ENCODE measurements at regions not wholly inside any gene's neighbourhood (a gene's known extent, or its start where the extent isn't known, plus 50 kb on each side); places are given as distances from the start of the nearest gene placed in this dataset.
A peak's percentile ranks its signal among the peaks of the same experiment; 100 is the strongest.

DNA sequence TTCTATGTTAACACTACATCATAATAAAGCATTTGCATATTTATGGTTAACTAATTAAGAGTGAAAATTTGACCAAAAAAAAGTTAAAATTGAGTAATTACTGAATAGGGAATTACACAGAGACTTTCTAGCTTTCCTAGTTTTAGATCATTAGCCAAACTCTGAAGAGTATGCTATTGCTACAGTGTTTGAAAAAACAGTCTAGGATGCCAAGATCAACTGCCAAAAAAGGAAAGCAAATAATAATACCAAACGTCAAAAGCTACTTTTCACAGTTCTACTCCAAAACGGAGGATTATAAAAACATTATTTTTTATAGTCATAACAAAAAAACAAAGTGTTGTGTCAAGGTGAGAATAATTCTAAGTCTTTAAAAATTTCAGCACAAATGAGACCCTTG, 359.8 kb upstream of the CTSO start:
- H3K27ac ChIP-seq: no peak overlapping the region
- TF ChIP-seq, protein P1, sequence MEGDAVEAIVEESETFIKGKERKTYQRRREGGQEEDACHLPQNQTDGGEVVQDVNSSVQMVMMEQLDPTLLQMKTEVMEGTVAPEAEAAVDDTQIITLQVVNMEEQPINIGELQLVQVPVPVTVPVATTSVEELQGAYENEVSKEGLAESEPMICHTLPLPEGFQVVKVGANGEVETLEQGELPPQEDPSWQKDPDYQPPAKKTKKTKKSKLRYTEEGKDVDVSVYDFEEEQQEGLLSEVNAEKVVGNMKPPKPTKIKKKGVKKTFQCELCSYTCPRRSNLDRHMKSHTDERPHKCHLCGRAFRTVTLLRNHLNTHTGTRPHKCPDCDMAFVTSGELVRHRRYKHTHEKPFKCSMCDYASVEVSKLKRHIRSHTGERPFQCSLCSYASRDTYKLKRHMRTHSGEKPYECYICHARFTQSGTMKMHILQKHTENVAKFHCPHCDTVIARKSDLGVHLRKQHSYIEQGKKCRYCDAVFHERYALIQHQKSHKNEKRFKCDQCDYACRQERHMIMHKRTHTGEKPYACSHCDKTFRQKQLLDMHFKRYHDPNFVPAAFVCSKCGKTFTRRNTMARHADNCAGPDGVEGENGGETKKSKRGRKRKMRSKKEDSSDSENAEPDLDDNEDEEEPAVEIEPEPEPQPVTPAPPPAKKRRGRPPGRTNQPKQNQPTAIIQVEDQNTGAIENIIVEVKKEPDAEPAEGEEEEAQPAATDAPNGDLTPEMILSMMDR (conservative IDR thresholded peaks at IDR 0.05): no peak

DNA sequence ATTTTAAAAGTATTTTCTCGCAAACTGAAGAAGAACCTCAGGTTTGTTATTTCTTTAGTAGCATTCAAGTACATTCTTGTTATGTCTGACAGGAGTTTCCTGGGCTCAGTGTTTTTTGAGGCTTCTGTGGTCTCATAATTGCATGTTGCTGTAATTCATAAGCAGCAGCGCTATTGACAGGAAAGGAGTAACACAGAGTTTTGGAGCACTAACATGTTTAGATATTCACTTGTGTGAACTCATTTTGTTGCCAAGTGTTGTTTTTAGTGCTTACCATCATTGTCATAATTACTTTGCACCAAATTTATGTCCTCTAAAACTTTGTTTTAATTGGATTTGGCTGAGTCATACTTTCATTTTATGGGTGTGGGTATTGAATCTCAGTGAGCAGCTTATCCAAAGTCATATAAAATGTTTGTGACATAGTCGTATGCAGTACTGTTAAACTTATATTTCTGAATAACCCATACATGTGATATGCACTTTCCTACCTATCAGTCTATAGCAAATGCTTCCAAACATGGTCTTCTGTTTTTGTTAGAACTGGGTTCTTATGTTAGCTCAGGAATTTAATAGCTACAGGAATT, 358.7 kb upstream of the CTSO start:
- TF ChIP-seq, protein P1 (conservative IDR thresholded peaks at IDR 0.05): no peak
- H3K27ac ChIP-seq: no peak overlapping the region

DNA sequence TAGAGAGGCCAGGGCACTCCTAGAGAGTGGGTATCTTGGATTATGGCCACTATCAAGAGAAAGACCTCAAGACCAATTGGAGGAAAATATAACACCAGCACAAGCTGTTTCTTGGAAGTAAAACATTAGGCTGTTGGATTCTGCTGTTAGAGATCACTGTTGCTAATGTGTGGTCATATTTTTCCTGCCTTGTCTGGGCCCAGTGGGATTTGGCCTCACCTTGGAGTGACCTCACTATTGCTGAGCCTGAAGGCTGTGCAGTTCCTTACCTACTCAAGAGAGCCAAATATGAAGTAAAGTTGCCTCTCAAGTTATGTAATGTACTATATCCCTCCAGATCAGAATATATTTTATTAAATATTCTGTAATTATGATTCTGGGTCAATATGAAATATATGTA, 355.4 kb upstream of the CTSO start:
- TF ChIP-seq, protein P1 (conservative IDR thresholded peaks at IDR 0.05): no peak

DNA sequence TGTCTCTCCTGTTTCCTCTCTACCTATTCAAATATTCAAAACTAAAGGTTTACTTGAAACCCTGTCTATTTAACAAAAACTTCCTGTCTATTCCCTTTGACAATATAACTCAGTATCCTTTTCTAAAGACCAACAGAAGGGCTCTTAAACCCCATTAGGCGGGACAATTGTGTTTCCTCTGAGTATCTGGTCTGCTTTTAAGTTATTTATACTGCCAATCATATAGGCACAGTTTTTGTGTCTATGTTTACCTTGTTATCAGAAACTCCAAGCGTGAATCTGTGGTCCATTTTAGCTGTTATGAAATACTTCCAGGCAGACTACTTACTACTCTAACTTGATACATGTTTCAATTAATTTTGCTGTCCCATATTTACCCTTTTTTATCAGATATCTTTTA, 350.0 kb upstream of the CTSO start:
- TF ChIP-seq, protein P1 (conservative IDR thresholded peaks at IDR 0.05): no peak
- H3K27ac ChIP-seq: no peak overlapping the region

More for the DNA sequence above, 355.4 kb upstream of the CTSO start:
- H3K27ac ChIP-seq: no peak overlapping the region

DNA sequence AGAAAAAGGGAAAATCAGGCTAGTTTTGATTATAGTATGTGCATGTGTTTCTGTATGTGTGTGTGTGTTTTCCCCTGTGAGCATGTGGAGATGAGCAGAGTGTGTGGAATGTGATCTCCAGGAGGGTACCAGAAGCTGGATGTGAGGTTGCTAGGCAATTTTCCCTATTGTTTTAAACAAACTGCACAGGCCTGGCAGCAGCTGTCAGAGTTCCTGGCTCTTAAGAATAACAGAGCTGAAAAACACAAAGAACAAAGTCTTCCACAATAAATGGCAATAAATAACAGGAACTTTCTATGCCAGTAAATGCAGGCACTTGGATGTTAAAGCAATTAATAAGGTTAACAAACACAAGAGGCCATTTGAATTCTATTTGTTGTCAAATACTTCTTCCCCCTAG, 344.6 kb upstream of the CTSO start:
- no peak overlapping the region for H3K27ac ChIP-seq
- TF ChIP-seq, protein P1 (conservative IDR thresholded peaks at IDR 0.05): no peak

DNA sequence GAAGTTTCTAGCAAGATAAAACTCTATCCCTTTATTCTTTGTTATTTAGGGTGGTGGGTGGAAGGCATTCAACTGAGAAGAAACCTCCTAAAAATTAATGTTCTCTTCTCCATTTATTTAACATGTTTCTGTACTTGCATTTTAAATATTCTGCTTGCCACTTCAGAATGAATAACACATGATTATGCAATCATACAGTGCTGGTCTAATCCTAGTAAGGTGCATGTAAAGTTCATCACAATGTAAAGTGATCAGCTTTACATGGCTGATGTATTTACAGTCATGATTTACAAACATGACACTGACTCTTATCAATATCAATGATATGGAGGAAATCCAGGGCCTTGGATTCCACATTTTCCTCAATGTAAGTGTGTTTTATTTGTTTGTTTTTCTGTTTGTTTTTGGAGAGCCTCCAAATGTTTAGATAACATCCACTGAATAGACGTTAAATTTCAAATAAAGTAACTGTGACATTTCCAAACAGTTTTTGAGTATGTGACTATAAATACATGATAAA, 342.1 kb upstream of the CTSO start:
- TF ChIP-seq, protein P1 (conservative IDR thresholded peaks at IDR 0.05): no peak

DNA sequence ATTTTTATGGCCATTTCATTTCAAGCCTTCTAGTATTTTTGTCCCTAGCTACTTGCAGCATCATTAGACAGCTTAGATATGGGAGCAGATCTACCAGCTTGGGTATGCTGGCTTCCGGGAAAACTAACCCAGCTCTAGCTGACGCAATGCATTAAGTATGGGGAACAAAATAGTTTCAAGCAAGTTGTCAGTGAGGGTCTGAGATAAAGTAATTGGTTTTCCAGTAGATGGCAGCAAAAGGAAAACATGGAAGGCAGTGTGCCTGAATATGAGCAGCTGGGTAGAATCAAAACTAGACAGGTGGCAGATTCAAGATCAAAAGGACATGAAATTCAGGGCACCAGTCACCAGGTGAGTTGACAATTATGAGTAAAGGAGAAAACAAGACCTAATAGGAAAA, 340.9 kb upstream of the CTSO start:
- TF ChIP-seq, protein P1 (conservative IDR thresholded peaks at IDR 0.05): peak; percentile 56
- no peak overlapping the region for H3K27ac ChIP-seq

More for the DNA sequence above, 342.1 kb upstream of the CTSO start:
- H3K27ac ChIP-seq: no peak overlapping the region
